DND-41 (cell line): ENCODE measurements at regions not wholly inside any gene's neighbourhood (a gene's known extent, or its start where the extent isn't known, plus 50 kb on each side); places are given as distances from the start of the nearest gene placed in this dataset.
A peak's percentile ranks its signal among the peaks of the same experiment; 100 is the strongest.

Experiments
- ATAC-seq: fragments of 200-7000 bp; cut with Tn5 transposase; 3 replicates; pipeline ENCODE4 v1.9.1; 2021; ENCODE audit warnings: low read depth; ENCODE audit not compliant: insufficient read depth
- DNase-seq: peaks from one replicate; pipeline ENCODE4 v3.0.0-alpha.2; 2020
- H2AFZ ChIP-seq: 2 replicates; pipeline ENCODE4 v1.6.0; 2012; ENCODE audit warnings: low read depth, low read length
- H3K27ac ChIP-seq: 2 replicates; pipeline ENCODE4 v1.5.1; 2012; ENCODE audit warnings: low read length, inconsistent platforms
- H3K27me3 ChIP-seq: fragments of 200-600 bp; sonication (generic); 2 replicates; pipeline ENCODE4 v1.6.0; 2012; ENCODE audit warnings: low read length, mild to moderate bottlenecking, inconsistent platforms; ENCODE audit not compliant: insufficient read depth, poor library complexity
- H3K36me3 ChIP-seq: 2 replicates; pipeline ENCODE4 v1.5.1; 2012; ENCODE audit warnings: low read length, inconsistent platforms; ENCODE audit not compliant: insufficient read depth
- H3K4me1 ChIP-seq: 2 replicates; pipeline ENCODE4 v1.5.1; 2012; ENCODE audit warnings: mild to moderate bottlenecking, low read length; ENCODE audit not compliant: insufficient read depth
- H3K4me2 ChIP-seq: 2 replicates; pipeline ENCODE4 v1.6.0; 2012; ENCODE audit warnings: mild to moderate bottlenecking, moderate library complexity, low read length, inconsistent platforms; ENCODE audit not compliant: insufficient read depth
- H3K4me3 ChIP-seq, 2 experiments: fragments of 200-600 bp in 1 of 2; shearing (Covaris generic) in 1 of 2; 2 replicates each; pipeline ENCODE4 v1.5.1; 2012 to 2016; ENCODE audit warnings: inconsistent platforms in 2 of 2, low read length in 2 of 2, mild to moderate bottlenecking in 2 of 2, low read depth in 1 of 2, moderate library complexity in 1 of 2
- H3K79me2 ChIP-seq: 2 replicates; pipeline ENCODE4 v1.6.0; 2012; ENCODE audit warnings: low read length, inconsistent platforms; ENCODE audit not compliant: insufficient read depth
- H3K9ac ChIP-seq: 2 replicates; pipeline ENCODE4 v1.6.0; 2012; ENCODE audit warnings: low read depth, mild to moderate bottlenecking, inconsistent platforms, low read length, moderate library complexity
- H3K9me3 ChIP-seq: 2 replicates; pipeline ENCODE4 v1.5.1; 2012; ENCODE audit warnings: low read length, moderate library complexity, mild to moderate bottlenecking, inconsistent platforms; ENCODE audit not compliant: insufficient read depth, severe bottlenecking
- H4K20me1 ChIP-seq: 2 replicates; pipeline ENCODE4 v1.6.0; 2012; ENCODE audit warnings: low read length; ENCODE audit not compliant: insufficient read depth
- CTCF ChIP-seq: IDR thresholded peaks from 2 replicates; pipeline ENCODE4 v1.5.1; 2012; ENCODE audit warnings: borderline replicate concordance, low read length, moderate library complexity, mild to moderate bottlenecking; ENCODE audit not compliant: poor library complexity, severe bottlenecking; ENCODE audit errors: extremely low read depth
- EZH2 ChIP-seq: IDR thresholded peaks from 3 replicates; pipeline ENCODE4 v1.6.1; 2012; ENCODE audit warnings: borderline replicate concordance, low read depth, mild to moderate bottlenecking, moderate library complexity, low read length, inconsistent platforms; ENCODE audit not compliant: severe bottlenecking

GRCh38 chr12:62123721-62124203 lies 136.4 kb upstream of the USP15 start:
- H3K4me1 ChIP-seq, result no peaks in the 10 kb centered on the region
- ATAC-seq (peak; percentile 80), DNase-seq (peak; percentile 42)
- H3K4me2 ChIP-seq, result no peak overlapping the region
- H3K4me3 ChIP-seq, result no peak overlapping the region
- H4K20me1 ChIP-seq, result no peaks in the 10 kb centered on the region
- no peak overlapping the region for H2AFZ ChIP-seq
- no peaks in the 10 kb centered on the region for H3K9me3 ChIP-seq
- no peaks in the 10 kb centered on the region for H3K79me2 ChIP-seq
- H3K36me3 ChIP-seq, result no peaks in the 10 kb centered on the region
- no peaks in the 10 kb centered on the region for H3K27me3 ChIP-seq
- TF ChIP-seq EZH2 (no peak), CTCF (peak; percentile 87)
- H3K9ac ChIP-seq, result no peak overlapping the region
- H3K27ac ChIP-seq, result no peak overlapping the region

GRCh38 chr12:62127516-62127915 lies 132.7 kb upstream of the USP15 start:
- DNase-seq, result no peak
- Histone ChIP-seq H3K9ac (no peak overlapping the region), H4K20me1 (no peaks in the 10 kb centered on the region), H3K4me2 (no peak overlapping the region), H2AFZ (no peak overlapping the region), H3K36me3 (no peaks in the 10 kb centered on the region), H3K27me3 (no peaks in the 10 kb centered on the region), H3K4me3 (no peak overlapping the region), H3K27ac (no peak overlapping the region), H3K9me3 (no peaks in the 10 kb centered on the region), H3K79me2 (no peaks in the 10 kb centered on the region), H3K4me1 (no peaks in the 10 kb centered on the region)
- no peak for ATAC-seq
- TF ChIP-seq CTCF (no peak), EZH2 (no peak)

GRCh38 chr12:62128175-62128975 lies 131.8 kb upstream of the USP15 start:
- TF ChIP-seq EZH2 (no peak), CTCF (no peak)
- H3K4me2 ChIP-seq, result no peak overlapping the region
- DNase-seq, result no peak

More at GRCh38 chr12:62128175-62128975, 131.8 kb upstream of the USP15 start:
- no peak overlapping the region for H2AFZ ChIP-seq
- no peaks in the 10 kb centered on the region for H3K27me3 ChIP-seq
- no peak overlapping the region for H3K9ac ChIP-seq
- no peaks in the 10 kb centered on the region for H3K4me1 ChIP-seq
- no peaks in the 10 kb centered on the region for H3K36me3 ChIP-seq
- no peak overlapping the region for H3K4me3 ChIP-seq
- ATAC-seq, result no peak
- no peaks in the 10 kb centered on the region for H4K20me1 ChIP-seq
- no peaks in the 10 kb centered on the region for H3K9me3 ChIP-seq
- H3K79me2 ChIP-seq, result no peaks in the 10 kb centered on the region
- H3K27ac ChIP-seq, result no peak overlapping the region
